Urinary bladder (tissue), 3 donors: ENCODE measurements at regions not wholly inside any gene's neighbourhood (a gene's known extent, or its start where the extent isn't known, plus 50 kb on each side); places are given as distances from the start of the nearest gene placed in this dataset.
A peak's percentile ranks its signal among the peaks of the same experiment; 100 is the strongest.

Source experiments
- DNase-seq: peaks from one replicate; pipeline ENCODE4 v3.0.0-alpha.2; 2015; ENCODE audit errors: extremely low spot score
- H3K27ac ChIP-seq: one replicate; pipeline ENCODE4 v1.5.1; 2013; ENCODE audit warnings: low read depth, mild to moderate bottlenecking, moderate library complexity
- H3K36me3 ChIP-seq: one replicate; pipeline ENCODE4 v1.6.1; 2013; ENCODE audit warnings: mild to moderate bottlenecking, moderate library complexity; ENCODE audit not compliant: insufficient read depth
- H3K4me1 ChIP-seq: one replicate; pipeline ENCODE4 v1.6.1; 2013; ENCODE audit warnings: mild to moderate bottlenecking, moderate library complexity; ENCODE audit not compliant: insufficient read depth
- H3K4me3 ChIP-seq: one replicate; pipeline ENCODE4 v1.5.1; 2013; ENCODE audit warnings: low read depth, low read length
- WGBS: extraction: QIAGEN DNeasy Blood & Tissue Kit; methylation state at CpG from one replicate; pipeline ENCODE4 v1.1.7; 2013; 5-methylcytosine and 5-hydroxymethylcytosine counted together
- donor health status: healthy with polysubstance abuse.
- donor health status: healthy.

- H3K4me1 ChIP-seq: no peaks in the 10 kb centered on the region
- H3K4me3 ChIP-seq: no peak overlapping the region
- no peak for DNase-seq
- H3K27ac ChIP-seq: no peak overlapping the region
- H3K36me3 ChIP-seq: no peaks in the 10 kb centered on the region
- 90% methylated on average over 6 of the region's 6 CpGs for WGBS
Observed at GRCh38 chr2:65666156-65666725, 233.8 kb upstream of the SPRED2 start.

- no peaks in the 10 kb centered on the region for H3K36me3 ChIP-seq
- no peaks in the 10 kb centered on the region for H3K4me1 ChIP-seq
- no peak for DNase-seq
- no peak overlapping the region for H3K27ac ChIP-seq
- no peak overlapping the region for H3K4me3 ChIP-seq
- 94% methylated on average over 2 of the region's 2 CpGs for WGBS
Observed at GRCh38 chr2:65664931-65665330, 232.5 kb upstream of the SPRED2 start.

- Histone ChIP-seq H3K36me3 (no peaks in the 10 kb centered on the region), H3K27ac (no peak overlapping the region), H3K4me3 (no peak overlapping the region), H3K4me1 (no peaks in the 10 kb centered on the region)
- 81% methylated on average over 6 of the region's 6 CpGs for WGBS
- DNase-seq: no peak
Observed at GRCh38 chr2:65663831-65664407, 231.5 kb upstream of the SPRED2 start.

- Histone ChIP-seq H3K36me3 (no peaks in the 10 kb centered on the region), H3K4me1 (no peaks in the 10 kb centered on the region), H3K27ac (no peak overlapping the region), H3K4me3 (no peak overlapping the region)
- 42% methylated on average over 17 of the region's 17 CpGs for WGBS
- peak; percentile 80 for DNase-seq
Observed at GRCh38 chr2:65662654-65663432, 230.4 kb upstream of the SPRED2 start.

- peak; percentile 26 for DNase-seq
- Histone ChIP-seq H3K4me3 (no peak overlapping the region), H3K36me3 (no peaks in the 10 kb centered on the region), H3K27ac (no peak overlapping the region), H3K4me1 (no peaks in the 10 kb centered on the region)
- 44% methylated on average over 8 of the region's 8 CpGs for WGBS
Observed at GRCh38 chr2:65661980-65662653, 229.7 kb upstream of the SPRED2 start.

DNA sequence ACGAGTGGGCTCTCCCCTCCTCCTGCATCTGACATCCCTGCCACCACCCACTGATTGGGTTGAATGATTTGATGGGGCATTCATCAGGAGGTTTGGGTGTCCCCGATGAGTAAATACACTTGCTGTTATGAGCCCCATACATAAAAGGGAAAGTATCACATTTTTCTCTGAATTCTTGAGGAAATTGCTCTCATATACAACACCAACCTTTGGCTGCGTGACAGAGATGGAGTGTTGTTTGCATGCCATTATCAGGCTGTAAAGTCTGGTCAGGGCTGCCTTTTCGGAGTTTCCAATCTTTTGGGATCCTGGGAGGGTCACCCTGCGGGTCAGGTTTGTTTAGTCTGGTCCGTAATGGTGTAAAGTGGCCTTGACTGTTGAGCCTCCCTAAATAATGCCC is 227.9 kb upstream of the SPRED2 start:
- Histone ChIP-seq H3K36me3 (no peaks in the 10 kb centered on the region), H3K27ac (no peak overlapping the region), H3K4me3 (no peak overlapping the region), H3K4me1 (no peaks in the 10 kb centered on the region)
- 46% methylated on average over 6 of the region's 6 CpGs for WGBS
- no peak for DNase-seq

- H3K4me3 ChIP-seq: no peak overlapping the region
- no peaks in the 10 kb centered on the region for H3K36me3 ChIP-seq
- WGBS: 65% methylated on average over 2 of the region's 2 CpGs
- no peak overlapping the region for H3K27ac ChIP-seq
- no peaks in the 10 kb centered on the region for H3K4me1 ChIP-seq
- no peak for DNase-seq
Observed at GRCh38 chr2:65658881-65659280, 226.5 kb upstream of the SPRED2 start.

DNA sequence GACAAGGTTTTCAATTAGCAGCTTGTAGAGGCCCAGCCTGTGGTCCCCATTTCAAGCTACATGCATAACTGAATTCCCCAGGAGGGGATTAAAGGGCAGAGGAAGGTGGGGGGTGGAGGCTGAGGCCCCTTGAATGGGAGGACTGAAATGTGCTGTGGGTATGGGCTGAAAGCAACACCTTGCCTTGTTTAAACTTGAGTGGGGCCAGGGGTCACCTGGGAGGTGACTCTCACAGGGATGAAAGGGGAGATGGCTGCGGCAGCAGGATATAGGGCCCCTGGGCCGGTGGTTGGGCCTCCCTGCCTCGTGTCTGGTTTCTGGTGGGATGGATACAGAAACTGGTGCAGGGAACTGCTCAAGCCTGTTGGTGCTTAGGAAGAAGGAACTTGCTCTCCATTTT is 225.9 kb upstream of the SPRED2 start:
- Histone ChIP-seq H3K27ac (no peak overlapping the region), H3K36me3 (no peaks in the 10 kb centered on the region), H3K4me3 (no peak overlapping the region), H3K4me1 (no peaks in the 10 kb centered on the region)
- no peak for DNase-seq
- WGBS: 87% methylated on average over 3 of the region's 3 CpGs

DNA sequence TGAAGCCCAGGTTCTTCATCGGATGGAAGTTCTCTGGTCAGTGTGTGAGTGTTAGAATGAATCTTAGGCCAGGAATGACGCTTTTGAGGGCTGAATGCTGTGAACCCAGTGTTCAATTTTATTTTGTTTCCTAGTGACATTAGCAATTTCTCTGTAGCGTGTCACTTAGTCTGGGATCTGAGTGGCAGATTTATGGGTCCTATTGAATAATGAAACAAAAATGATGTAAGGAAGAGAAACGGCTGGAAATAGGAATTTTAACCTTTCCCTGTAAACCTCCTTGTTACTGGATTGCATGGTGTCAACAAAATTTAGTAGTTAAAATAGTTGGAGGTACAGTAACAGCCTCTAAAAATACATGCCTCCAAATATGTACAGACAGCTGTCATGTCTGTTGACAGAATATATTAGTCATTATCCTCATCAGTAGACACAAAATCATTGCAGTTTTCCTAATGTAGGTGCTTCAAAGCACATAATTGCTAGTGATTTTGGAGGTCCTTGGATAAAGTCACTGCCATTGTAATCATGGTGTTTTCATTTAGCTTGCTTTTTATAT is 223.8 kb upstream of the SPRED2 start:
- Histone ChIP-seq H3K36me3 (no peaks in the 10 kb centered on the region), H3K4me1 (no peaks in the 10 kb centered on the region), H3K4me3 (no peak overlapping the region), H3K27ac (no peak overlapping the region)
- DNase-seq: no peak
- WGBS: 75% methylated on average over 4 of the region's 4 CpGs

GRCh38 chr2:65655000-65655399 is 222.6 kb upstream of the SPRED2 start:
- Histone ChIP-seq H3K4me1 (no peaks in the 10 kb centered on the region), H3K4me3 (no peak overlapping the region), H3K36me3 (no peaks in the 10 kb centered on the region), H3K27ac (no peak overlapping the region)
- 94% methylated on average over 5 of the region's 5 CpGs for WGBS
- no peak for DNase-seq

DNA sequence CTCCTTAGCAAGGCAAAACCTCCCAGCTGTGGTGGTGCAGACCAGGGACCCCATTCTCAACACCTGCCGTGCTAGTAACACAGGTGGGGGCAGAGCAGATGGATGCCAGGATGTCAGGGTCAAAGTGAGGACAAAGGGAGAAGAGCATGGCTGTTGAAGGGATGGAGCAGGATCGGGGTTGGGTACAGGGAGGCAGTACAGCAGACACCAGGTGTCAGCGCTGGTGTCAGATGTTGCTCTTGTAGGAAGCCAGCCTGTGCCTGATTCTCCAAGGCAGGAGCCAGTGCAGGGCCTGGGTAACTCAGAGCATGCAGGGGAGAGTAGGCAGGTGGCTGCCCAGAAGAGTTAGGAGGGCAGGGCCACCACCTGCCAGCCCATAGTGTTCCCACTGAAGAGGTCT is 222.1 kb upstream of the SPRED2 start:
- no peak overlapping the region for H3K27ac ChIP-seq

GRCh38 chr2:65652066-65652465 is 219.7 kb upstream of the SPRED2 start:
- Histone ChIP-seq H3K4me1 (no peaks in the 10 kb centered on the region), H3K36me3 (no peaks in the 10 kb centered on the region), H3K4me3 (no peak overlapping the region), H3K27ac (no peak overlapping the region)
- 33% methylated on average over 1 of the region's 1 CpG for WGBS
- no peak for DNase-seq

More for the DNA sequence above, 222.1 kb upstream of the SPRED2 start:
- no peak for DNase-seq
- Histone ChIP-seq H3K4me1 (no peaks in the 10 kb centered on the region), H3K4me3 (no peak overlapping the region), H3K36me3 (no peaks in the 10 kb centered on the region)
- WGBS: 89% methylated on average over 3 of the region's 3 CpGs

DNA sequence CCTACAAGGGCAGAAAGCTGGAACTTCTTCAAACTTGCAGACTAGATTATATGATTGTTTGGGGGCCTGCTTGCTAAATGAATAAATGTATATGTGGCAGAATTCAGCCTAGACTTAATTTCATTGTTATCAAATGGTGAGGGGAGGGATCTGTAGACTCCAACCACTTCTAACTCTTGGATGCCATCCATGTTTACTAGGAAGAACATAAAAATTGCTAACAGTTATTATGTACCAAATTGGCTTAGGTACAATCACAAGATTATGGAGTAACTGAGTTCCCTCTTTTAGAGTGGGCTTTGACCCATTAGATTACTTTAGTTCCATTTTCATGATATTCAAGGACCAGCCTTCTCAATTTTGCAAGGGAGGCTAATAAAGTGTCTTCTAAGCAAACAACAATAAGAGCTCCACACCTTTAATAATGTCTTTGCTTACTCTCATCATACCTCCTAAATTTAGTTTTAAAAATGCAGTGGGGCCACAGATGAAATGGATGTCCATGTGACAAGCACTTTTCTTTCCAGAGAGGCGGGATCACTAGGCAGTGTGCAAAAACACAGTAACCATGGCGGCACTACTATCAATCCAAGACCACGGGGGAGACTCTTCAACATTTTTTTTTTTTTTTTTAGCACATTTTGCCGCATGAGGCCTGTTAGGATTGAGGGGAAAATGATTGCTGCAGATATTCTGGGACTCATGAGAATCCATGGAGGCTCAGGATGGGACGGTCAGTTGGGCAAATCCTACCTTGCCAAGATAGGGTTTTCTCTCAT is 217.6 kb upstream of the SPRED2 start:
- no peak for DNase-seq
- no peaks in the 10 kb centered on the region for H3K36me3 ChIP-seq
- H3K4me3 ChIP-seq: no peak overlapping the region
- 91% methylated on average over 5 of the region's 5 CpGs for WGBS
- no peaks in the 10 kb centered on the region for H3K4me1 ChIP-seq
- no peak overlapping the region for H3K27ac ChIP-seq
